T-cell (primary cell): ENCODE measurements at regions not wholly inside any gene's neighbourhood (a gene's known extent, or its start where the extent isn't known, plus 50 kb on each side); places are given as distances from the start of the nearest gene placed in this dataset.

Experiments
- ATAC-seq, 4 experiments: fragments of 200-7000 bp in 3 of 4; fragments of 150-1000 bp in 1 of 4; cut with Tn5 transposase; replicated peaks in 1 of 4; 1 replicate in 3 of 4; 2 replicates in 1 of 4; pipeline ENCODE4 v1.10.0; 2021; ENCODE audit warnings: moderate library complexity in 3 of 4, mild to moderate bottlenecking in 2 of 4, moderate number of reproducible peaks in 1 of 4
- CTCF ChIA-PET, 2 donors: fragments of 300-600 bp; sonication (Branson Sonifier 250); formaldehyde crosslinking; loops; one replicate each; lab custom pipeline; 2022; ENCODE audit warnings: antibody characterized with exemption in 2 of 2; lab: Charles Lee
- POLR2A ChIA-PET, 2 donors: fragments of 300-600 bp; sonication (Branson Sonifier 250); formaldehyde crosslinking; loops; one replicate each; lab custom pipeline; 2022; ENCODE audit warnings: antibody characterized with exemption in 2 of 2; lab: Charles Lee
- DNase-seq, 35 experiments: peaks; one replicate each; pipeline versions ENCODE4 v3.0.0 to v3.0.0-alpha.2; 2013 to 2023
- H3K27ac ChIP-seq: one replicate; pipeline ENCODE4 v1.5.1; 2013; ENCODE audit warnings: low read length
- H3K27me3 ChIP-seq, 2 experiments: replicated peaks in 1 of 2; 1 replicate in 1 of 2; 2 replicates in 1 of 2; pipeline versions ENCODE4 v1.6.1 to v1.7.0; 2013; ENCODE audit warnings: low read length in 1 of 2, mixed read lengths in 1 of 2; ENCODE audit not compliant: control insufficient read depth in 2 of 2, insufficient read depth in 2 of 2; ENCODE audit errors: extremely low read depth in 1 of 2
- H3K36me3 ChIP-seq, 2 donors: 1 replicate in 1 of 2; 2 replicates in 1 of 2; pipeline versions ENCODE4 v1.6.1 to v1.7.0; 2013; ENCODE audit warnings: low read length in 1 of 2; ENCODE audit not compliant: control insufficient read depth in 2 of 2, insufficient read depth in 1 of 2; ENCODE audit errors: extremely low read depth in 1 of 2
- H3K4me1 ChIP-seq, 2 experiments: 1 replicate in 1 of 2; 2 replicates in 1 of 2; pipeline versions ENCODE4 v1.6.1 to v1.7.0; 2013; ENCODE audit warnings: low read length in 2 of 2, mixed read lengths in 1 of 2; ENCODE audit not compliant: insufficient read depth in 2 of 2, control insufficient read depth in 1 of 2; ENCODE audit errors: extremely low read depth in 1 of 2
- H3K4me3 ChIP-seq, 2 donors: 1 replicate in 1 of 2; 2 replicates in 1 of 2; pipeline versions ENCODE4 v1.5.1 to v1.7.0; 2013; ENCODE audit warnings: mild to moderate bottlenecking in 2 of 2, low read length in 1 of 2, moderate library complexity in 1 of 2; ENCODE audit not compliant: control insufficient read depth in 1 of 2; ENCODE audit errors: extremely low read depth in 1 of 2
- H3K9me3 ChIP-seq: 2 replicates; pipeline ENCODE4 v1.7.0; 2013
- H3K27ac Mint-ChIP-seq, 2 donors: one replicate each; pipeline ENCODE4 v1.8.0; 2020 to 2021; ENCODE audit warnings: mild to moderate bottlenecking in 2 of 2, mixed read lengths in 2 of 2
- H3K27me3 Mint-ChIP-seq, 2 donors: one replicate each; pipeline ENCODE4 v1.8.0; 2021 to 2022; ENCODE audit warnings: mixed read lengths in 2 of 2
- H3K36me3 Mint-ChIP-seq: one replicate; pipeline ENCODE4 v1.8.0; 2021; ENCODE audit warnings: mixed read lengths
- H3K4me1 Mint-ChIP-seq, 3 donors: one replicate each; pipeline ENCODE4 v1.8.0; 2020 to 2022; ENCODE audit warnings: mixed read lengths in 3 of 3, mild to moderate bottlenecking in 1 of 3
- H3K4me3 Mint-ChIP-seq, 3 donors: one replicate each; pipeline ENCODE4 v1.8.0; 2020 to 2022; ENCODE audit warnings: mild to moderate bottlenecking in 3 of 3, mixed read lengths in 3 of 3, moderate library complexity in 3 of 3
- H3K9me3 Mint-ChIP-seq, 3 donors: one replicate each; pipeline ENCODE4 v1.8.0; 2020 to 2022; ENCODE audit warnings: mixed read lengths in 3 of 3
- WGBS: methylation state at CpG from one replicate; pipeline ENCODE4 v1.1.5; 2013; ENCODE audit warnings: missing lambda C conversion rate; ENCODE audit not compliant: insufficient coverage; 5-methylcytosine and 5-hydroxymethylcytosine counted together

DNA sequence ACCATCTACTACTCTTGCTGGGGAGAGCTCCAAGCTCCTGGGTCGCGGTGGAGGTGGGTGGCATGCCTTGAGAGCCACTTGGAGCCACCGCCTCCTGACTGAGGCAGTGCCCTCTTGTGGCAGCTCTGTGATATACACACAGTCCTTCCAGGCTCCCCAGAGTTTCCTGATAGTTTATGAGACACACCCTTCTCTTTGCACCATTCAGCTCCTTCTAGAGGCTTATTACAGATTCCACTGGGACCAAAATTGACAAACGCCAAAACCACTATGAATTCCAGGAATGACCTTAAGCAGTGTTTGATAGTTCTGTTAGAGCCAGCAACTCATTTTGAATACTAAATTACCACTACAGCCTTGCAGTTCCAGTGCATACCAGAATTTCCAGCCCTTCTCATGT, 170.1 kb upstream of the CDH13 start:
- peak in 11 of 35 experiments; percentile 0 to 59 (median 12) for DNase-seq
- Histone ChIP-seq H3K36me3 (no peaks in the 10 kb centered on the region), H3K4me1 (peaks cover 0 to 32% of the 10 kb centered on the region in 2 experiments), H3K9me3 (no peaks in the 10 kb centered on the region), H3K4me3 (no peak overlapping the region), H3K27ac (no peak overlapping the region), H3K27me3 (no peaks in the 10 kb centered on the region)
- Mint-ChIP-seq H3K4me1 (no peaks in the 10 kb centered on the region), H3K9me3 (no peaks in the 10 kb centered on the region), H3K27ac (no peak overlapping the region), H3K4me3 (no peak overlapping the region), H3K36me3 (no peaks in the 10 kb centered on the region), H3K27me3 (peaks cover 11 to 12% of the 10 kb centered on the region in 2 donors)
- no peak for ATAC-seq
- ChIA-PET CTCF (interaction anchor here in 1 of 2 donors (0.6 to 1.5 kb wide), 4 partner anchors 23 to 369 kb away, joined by 3 to 5 read pairs (median 4); no protein-coding TSS in a partner anchor), POLR2A (interaction anchor here (0.6 to 0.7 kb wide), 2 partner anchors 20 to 66 kb away, joined by 5 to 7 read pairs; no protein-coding TSS in a partner anchor)
- WGBS, result 0% methylated on average over 2 of the region's 4 CpGs

DNA sequence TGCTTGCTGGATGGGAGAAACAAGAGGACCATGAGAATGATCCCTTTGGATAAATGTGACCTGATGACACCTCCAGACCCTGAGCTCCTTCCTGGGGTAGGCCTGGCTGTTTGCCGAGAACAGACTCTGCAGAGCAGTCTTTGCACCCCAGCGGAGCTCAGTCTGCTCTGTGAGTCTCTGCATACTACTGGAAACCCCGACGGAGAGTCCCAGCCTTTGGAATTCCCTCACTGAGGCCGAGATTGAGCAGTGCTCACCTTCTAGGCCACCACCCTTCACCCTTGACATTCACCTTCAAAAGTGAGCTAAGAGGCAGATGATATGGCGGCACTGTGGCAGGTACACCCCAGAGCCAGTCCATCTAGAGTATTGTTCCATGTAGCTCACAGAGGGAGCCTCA, 172.2 kb upstream of the CDH13 start:
- peaks cover 0 to 29% of the 10 kb centered on the region in 2 experiments for H3K4me1 ChIP-seq
- Mint-ChIP-seq H3K4me1 (no peaks in the 10 kb centered on the region), H3K4me3 (no peak overlapping the region), H3K27me3 (peaks cover 8 to 11% of the 10 kb centered on the region in 2 donors), H3K9me3 (no peaks in the 10 kb centered on the region), H3K36me3 (no peaks in the 10 kb centered on the region), H3K27ac (no peak overlapping the region)
- ChIA-PET CTCF (interaction anchor here in 1 of 2 donors (0.6 kb wide), 1 partner anchor 87 kb away, joined by 8 read pairs; no protein-coding TSS in a partner anchor), POLR2A (no interaction called here)
- no peaks in the 10 kb centered on the region for H3K27me3 ChIP-seq
- no peaks in the 10 kb centered on the region for H3K36me3 ChIP-seq
- DNase-seq, result no peak
- no peak overlapping the region for H3K27ac ChIP-seq
- no peaks in the 10 kb centered on the region for H3K9me3 ChIP-seq
- H3K4me3 ChIP-seq, result no peak overlapping the region
- no peak for ATAC-seq
- WGBS, result 59% methylated on average over 4 of the region's 6 CpGs

DNA sequence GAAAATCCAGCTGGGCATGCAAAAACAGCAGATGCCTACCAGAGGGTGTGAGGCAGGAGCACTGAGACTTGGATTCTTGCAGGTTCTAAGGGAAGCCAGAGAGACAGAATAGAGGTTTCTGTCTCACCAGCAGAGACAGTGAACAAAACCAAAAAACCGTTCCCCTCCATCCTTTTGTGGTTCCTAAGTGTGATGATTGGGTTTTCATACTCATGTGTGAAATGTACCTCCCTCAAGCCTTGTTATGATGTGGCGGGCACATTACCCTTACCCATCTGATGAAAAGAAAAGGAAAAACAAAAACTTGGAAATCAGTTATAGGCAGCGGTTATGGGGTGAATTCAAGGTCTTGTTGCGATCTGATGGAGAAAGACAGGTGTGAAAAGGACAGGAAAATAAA, 172.6 kb upstream of the CDH13 start:
- H3K27ac ChIP-seq, result no peak overlapping the region
- no peaks in the 10 kb centered on the region for H3K36me3 ChIP-seq
- H3K4me3 ChIP-seq, result no peak overlapping the region
- peaks cover 7 to 11% of the 10 kb centered on the region in 2 donors for H3K27me3 Mint-ChIP-seq
- no peak overlapping the region for H3K4me3 Mint-ChIP-seq
- H3K9me3 ChIP-seq, result no peaks in the 10 kb centered on the region
- 75% methylated on average over 2 of the region's 4 CpGs for WGBS
- peaks cover 0 to 29% of the 10 kb centered on the region in 2 experiments for H3K4me1 ChIP-seq
- H3K36me3 Mint-ChIP-seq, result no peaks in the 10 kb centered on the region
- no peak overlapping the region for H3K27ac Mint-ChIP-seq
- POLR2A ChIA-PET, result no interaction called here
- CTCF ChIA-PET, result no interaction called here
- H3K4me1 Mint-ChIP-seq, result no peaks in the 10 kb centered on the region
- H3K9me3 Mint-ChIP-seq, result peaks cover 0 to 3% (median 0%) of the 10 kb centered on the region in 3 donors
- no peak for ATAC-seq
- no peaks in the 10 kb centered on the region for H3K27me3 ChIP-seq
- DNase-seq, result peak in 1 of 35 experiments; percentile 38

- ChIA-PET POLR2A (no interaction called here), CTCF (no interaction called here)
- H3K4me1 ChIP-seq, result peaks cover 0 to 29% of the 10 kb centered on the region in 2 experiments
- no peak for ATAC-seq
- no peaks in the 10 kb centered on the region for H3K9me3 ChIP-seq
- Mint-ChIP-seq H3K4me1 (no peaks in the 10 kb centered on the region), H3K27ac (peak overlapping the region in 1 of 2 donors; percentile 9), H3K9me3 (peaks cover 0 to 8% (median 0%) of the 10 kb centered on the region in 3 donors), H3K36me3 (no peaks in the 10 kb centered on the region), H3K4me3 (no peak overlapping the region), H3K27me3 (peaks cover 4 to 7% of the 10 kb centered on the region in 2 donors)
- H3K27me3 ChIP-seq, result no peaks in the 10 kb centered on the region
- no peaks in the 10 kb centered on the region for H3K36me3 ChIP-seq
- no peak overlapping the region for H3K27ac ChIP-seq
- WGBS, result 90% methylated on average over 6 of the region's 11 CpGs
- H3K4me3 ChIP-seq, result no peak overlapping the region
- DNase-seq, result peak in 3 of 35 experiments; percentile 8 to 48 (median 15)
Observed at GRCh38 chr16:82452004-82452756, 174.6 kb upstream of the CDH13 start.

DNA sequence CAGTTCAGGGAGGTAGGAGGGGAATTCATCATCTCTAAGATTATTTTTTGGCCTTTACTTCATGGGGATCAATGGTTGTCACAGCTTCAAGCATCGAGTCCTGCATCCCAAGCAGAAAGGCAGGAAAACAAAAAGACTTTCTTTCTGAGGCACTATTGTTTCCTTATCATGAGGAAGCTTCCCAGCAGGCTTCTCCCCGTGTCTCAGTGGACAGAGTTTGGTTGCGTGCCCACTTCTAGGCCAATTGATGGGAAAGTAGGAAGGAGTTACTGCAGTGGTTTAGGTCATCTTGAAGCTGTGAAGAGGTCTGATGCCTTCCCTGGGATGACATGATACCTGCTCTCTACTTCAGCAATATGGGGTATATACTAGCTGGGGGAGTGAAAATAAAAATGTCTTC, 175.3 kb upstream of the CDH13 start:
- no peak overlapping the region for H3K27ac ChIP-seq
- Mint-ChIP-seq H3K9me3 (peaks cover 0 to 9% (median 0%) of the 10 kb centered on the region in 3 donors), H3K36me3 (no peaks in the 10 kb centered on the region), H3K4me3 (no peak overlapping the region), H3K4me1 (no peaks in the 10 kb centered on the region), H3K27me3 (peaks cover under 1 to 5% of the 10 kb centered on the region in 2 donors), H3K27ac (no peak overlapping the region)
- POLR2A ChIA-PET, result no interaction called here
- H3K4me3 ChIP-seq, result no peak overlapping the region
- no peaks in the 10 kb centered on the region for H3K36me3 ChIP-seq
- ATAC-seq, result no peak
- CTCF ChIA-PET, result no interaction called here
- peaks cover 0 to 29% of the 10 kb centered on the region in 2 experiments for H3K4me1 ChIP-seq
- H3K27me3 ChIP-seq, result no peaks in the 10 kb centered on the region
- no peak for DNase-seq
- H3K9me3 ChIP-seq, result no peaks in the 10 kb centered on the region
- WGBS, result 53% methylated on average over 3 of the region's 3 CpGs

DNA sequence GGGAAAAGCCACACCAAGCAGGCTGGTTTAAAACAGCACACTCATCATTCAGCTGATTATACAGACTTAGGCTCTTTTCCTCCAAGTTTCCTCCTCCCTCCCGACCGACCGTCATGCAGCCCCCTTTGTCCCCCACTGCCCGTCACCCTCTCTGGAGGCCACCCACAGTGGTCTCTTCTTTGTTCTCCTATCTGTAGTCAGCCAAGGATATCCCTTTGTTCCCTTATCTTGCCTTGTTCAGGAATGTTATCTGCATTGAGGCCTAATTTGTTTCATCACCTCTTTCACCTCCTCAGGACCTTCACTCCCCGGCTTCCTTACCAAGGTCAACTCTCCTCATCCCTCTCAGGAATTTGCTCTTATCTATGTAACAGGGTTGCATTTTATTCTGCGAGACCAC, 186.4 kb upstream of the CDH13 start:
- DNase-seq (no peak), ATAC-seq (no peak)
- H3K27ac ChIP-seq, result no peak overlapping the region
- H3K9me3 Mint-ChIP-seq, result no peaks in the 10 kb centered on the region
- peaks cover 0 to 6% of the 10 kb centered on the region in 2 experiments for H3K27me3 ChIP-seq
- H3K4me3 ChIP-seq, result no peak overlapping the region
- H3K4me1 Mint-ChIP-seq, result no peaks in the 10 kb centered on the region
- peaks cover 12 to 27% of the 10 kb centered on the region in 2 donors for H3K27me3 Mint-ChIP-seq
- H3K4me3 Mint-ChIP-seq, result no peak overlapping the region
- ChIA-PET CTCF (no interaction called here), POLR2A (no interaction called here)
- H3K27ac Mint-ChIP-seq, result no peak overlapping the region
- H3K36me3 Mint-ChIP-seq, result no peaks in the 10 kb centered on the region
- no peaks in the 10 kb centered on the region for H3K4me1 ChIP-seq
- no peaks in the 10 kb centered on the region for H3K36me3 ChIP-seq
- H3K9me3 ChIP-seq, result no peaks in the 10 kb centered on the region
- 77% methylated on average over 5 of the region's 6 CpGs for WGBS
